ENCODE measurements at regions not wholly inside any gene's neighbourhood (a gene's known extent, or its start where the extent isn't known, plus 50 kb on each side); places are given as distances from the start of the nearest gene placed in this dataset.

DNA sequence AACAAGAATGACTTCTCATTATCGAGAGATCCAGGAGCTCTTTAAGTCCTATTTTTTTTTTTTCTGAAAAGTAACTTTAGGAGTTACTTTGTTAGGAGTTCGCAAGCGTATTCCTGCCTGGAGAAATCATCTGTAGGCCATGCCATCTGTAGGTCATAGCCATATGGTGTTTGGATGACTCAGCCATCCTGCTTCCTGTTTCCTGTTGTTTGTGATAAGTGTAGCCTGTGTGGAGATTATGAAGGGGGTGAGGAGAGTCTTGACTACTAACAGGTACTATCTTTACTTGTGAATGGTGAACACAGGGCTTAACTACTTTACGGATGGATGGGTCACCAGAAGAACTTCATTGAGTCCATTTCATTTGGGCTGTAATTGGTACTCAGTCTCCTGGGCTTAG is 327.2 kb downstream of the PTPRU start:
- Histone ChIP-seq H3K4me1 (ENCODE audit: control insufficient read depth, low read length) (no peaks in the 10 kb centered on the region), H3K9me2 (replicated peaks; ENCODE audit: control insufficient read depth, low read length) (no peaks in the 10 kb centered on the region), H3K79me2 (ENCODE audit: control insufficient read depth, low read length) (no peaks in the 10 kb centered on the region), H3K4me3 (ENCODE audit: low read length) (no peak overlapping the region), H3K4me2 (ENCODE audit: low read length) (no peak overlapping the region), H3K9me3 (ENCODE audit: control insufficient read depth, insufficient read depth, low read length) (peaks cover 29% of the 10 kb centered on the region), H3F3A (ENCODE audit: control insufficient read depth, insufficient read depth) (no peaks in the 10 kb centered on the region), H3K36me3 (ENCODE audit: control insufficient read depth, low read length) (no peaks in the 10 kb centered on the region), H3K27ac (ENCODE audit: low read depth, low read length) (no peak overlapping the region), H4K20me1 (ENCODE audit: control insufficient read depth, insufficient read depth, low read depth, low read length) (no peaks in the 10 kb centered on the region), H3K27me3 (ENCODE audit: control insufficient read depth, low read length) (no peaks in the 10 kb centered on the region)
- TF ChIP-seq, protein P1, sequence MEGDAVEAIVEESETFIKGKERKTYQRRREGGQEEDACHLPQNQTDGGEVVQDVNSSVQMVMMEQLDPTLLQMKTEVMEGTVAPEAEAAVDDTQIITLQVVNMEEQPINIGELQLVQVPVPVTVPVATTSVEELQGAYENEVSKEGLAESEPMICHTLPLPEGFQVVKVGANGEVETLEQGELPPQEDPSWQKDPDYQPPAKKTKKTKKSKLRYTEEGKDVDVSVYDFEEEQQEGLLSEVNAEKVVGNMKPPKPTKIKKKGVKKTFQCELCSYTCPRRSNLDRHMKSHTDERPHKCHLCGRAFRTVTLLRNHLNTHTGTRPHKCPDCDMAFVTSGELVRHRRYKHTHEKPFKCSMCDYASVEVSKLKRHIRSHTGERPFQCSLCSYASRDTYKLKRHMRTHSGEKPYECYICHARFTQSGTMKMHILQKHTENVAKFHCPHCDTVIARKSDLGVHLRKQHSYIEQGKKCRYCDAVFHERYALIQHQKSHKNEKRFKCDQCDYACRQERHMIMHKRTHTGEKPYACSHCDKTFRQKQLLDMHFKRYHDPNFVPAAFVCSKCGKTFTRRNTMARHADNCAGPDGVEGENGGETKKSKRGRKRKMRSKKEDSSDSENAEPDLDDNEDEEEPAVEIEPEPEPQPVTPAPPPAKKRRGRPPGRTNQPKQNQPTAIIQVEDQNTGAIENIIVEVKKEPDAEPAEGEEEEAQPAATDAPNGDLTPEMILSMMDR (IDR thresholded peaks at IDR 0.05; ENCODE audit: low read depth, low read length, poor library complexity, severe bottlenecking): no peak
- no peak for TF ChIP-seq EZH2phosphoT487 (IDR thresholded peaks at IDR 0.05; ENCODE audit: borderline replicate concordance, low read length)

DNA sequence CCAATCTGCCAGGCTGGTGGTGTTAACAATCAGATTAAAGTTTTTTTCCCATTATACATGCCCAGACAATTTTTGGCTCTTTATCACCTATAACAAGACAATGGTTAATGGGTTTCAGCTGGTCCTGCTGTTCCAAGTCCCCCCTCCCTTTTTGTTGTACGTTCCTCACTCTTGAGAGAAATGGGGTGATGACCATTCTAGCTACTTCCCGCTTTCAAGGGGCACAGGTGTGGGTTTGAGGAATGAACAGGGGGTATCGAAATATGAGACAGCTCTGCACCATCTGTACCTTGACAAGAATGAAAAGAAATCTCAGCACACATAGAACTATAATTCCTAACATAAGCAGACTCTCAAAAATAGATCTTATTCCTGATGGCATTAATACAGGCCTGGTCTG is 326.8 kb downstream of the PTPRU start:
- Histone ChIP-seq H3K4me1 (ENCODE audit: control insufficient read depth, low read length) (no peaks in the 10 kb centered on the region), H3K36me3 (ENCODE audit: control insufficient read depth, low read length) (no peaks in the 10 kb centered on the region), H3K4me2 (ENCODE audit: low read length) (no peak overlapping the region), H4K20me1 (ENCODE audit: control insufficient read depth, insufficient read depth, low read depth, low read length) (no peaks in the 10 kb centered on the region), H3K27ac (ENCODE audit: low read depth, low read length) (no peak overlapping the region), H3K9me3 (ENCODE audit: control insufficient read depth, insufficient read depth, low read length) (peaks cover 29% of the 10 kb centered on the region), H3F3A (ENCODE audit: control insufficient read depth, insufficient read depth) (no peaks in the 10 kb centered on the region), H3K9me2 (replicated peaks; ENCODE audit: control insufficient read depth, low read length) (no peaks in the 10 kb centered on the region), H3K27me3 (ENCODE audit: control insufficient read depth, low read length) (no peaks in the 10 kb centered on the region), H3K79me2 (ENCODE audit: control insufficient read depth, low read length) (no peaks in the 10 kb centered on the region), H3K4me3 (ENCODE audit: low read length) (no peak overlapping the region)
- no peak for TF ChIP-seq EZH2phosphoT487 (IDR thresholded peaks at IDR 0.05; ENCODE audit: borderline replicate concordance, low read length)
- TF ChIP-seq, protein P1 (IDR thresholded peaks at IDR 0.05; ENCODE audit: low read depth, low read length, poor library complexity, severe bottlenecking): no peak

DNA sequence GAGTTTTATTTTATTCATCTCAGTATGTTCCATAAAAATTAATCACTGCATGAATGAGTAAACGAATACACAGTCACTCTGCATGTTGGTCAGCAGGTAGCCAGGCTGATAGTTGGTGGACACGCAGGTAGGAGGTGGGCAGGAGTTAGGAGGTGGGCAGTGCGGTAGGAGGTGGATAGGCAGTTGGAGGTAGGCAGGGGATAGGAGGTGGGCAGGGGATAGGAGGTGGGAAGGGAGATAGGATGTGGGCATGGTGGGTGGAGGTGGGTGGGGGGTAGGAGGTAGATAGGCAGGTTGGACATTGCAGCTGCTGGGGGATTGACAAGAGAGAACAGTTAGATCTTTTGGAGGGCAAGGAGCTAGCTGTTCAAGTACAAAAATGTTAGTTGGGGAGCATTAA is 322.7 kb downstream of the PTPRU start:
- Histone ChIP-seq H3K9me3 (ENCODE audit: control insufficient read depth, insufficient read depth, low read length) (peaks cover 20% of the 10 kb centered on the region), H3K79me2 (ENCODE audit: control insufficient read depth, low read length) (no peaks in the 10 kb centered on the region), H3K27ac (ENCODE audit: low read depth, low read length) (no peak overlapping the region), H3K9me2 (replicated peaks; ENCODE audit: control insufficient read depth, low read length) (no peaks in the 10 kb centered on the region), H3K27me3 (ENCODE audit: control insufficient read depth, low read length) (no peaks in the 10 kb centered on the region), H3K4me1 (ENCODE audit: control insufficient read depth, low read length) (no peaks in the 10 kb centered on the region), H3K4me3 (ENCODE audit: low read length) (no peak overlapping the region), H3F3A (ENCODE audit: control insufficient read depth, insufficient read depth) (no peaks in the 10 kb centered on the region), H3K36me3 (ENCODE audit: control insufficient read depth, low read length) (no peaks in the 10 kb centered on the region), H3K4me2 (ENCODE audit: low read length) (no peak overlapping the region), H4K20me1 (ENCODE audit: control insufficient read depth, insufficient read depth, low read depth, low read length) (no peaks in the 10 kb centered on the region)
- TF ChIP-seq EZH2phosphoT487 (IDR thresholded peaks at IDR 0.05; ENCODE audit: borderline replicate concordance, low read length): no peak
- TF ChIP-seq, protein P1 (IDR thresholded peaks at IDR 0.05; ENCODE audit: low read depth, low read length, poor library complexity, severe bottlenecking): no peak
